Hepatocyte (in vitro differentiated cells): ENCODE measurements at regions not wholly inside any gene's neighbourhood (a gene's known extent, or its start where the extent isn't known, plus 50 kb on each side); places are given as distances from the start of the nearest gene placed in this dataset.

Source experiments
- DNase-seq: peaks from one replicate; pipeline ENCODE4 v3.0.0-alpha.2; 2016; ENCODE audit warnings: low spot score
- H2AFZ ChIP-seq: fragments of 200-600 bp; sonication (generic); 2 replicates; pipeline ENCODE4 v1.6.0; 2016; ENCODE audit warnings: antibody characterized with exemption, mild to moderate bottlenecking
- H3K27ac ChIP-seq: fragments of 200-600 bp; sonication (generic); 2 replicates; pipeline ENCODE4 v1.5.1; 2016; ENCODE audit warnings: mild to moderate bottlenecking
- H3K27me3 ChIP-seq: fragments of 200-600 bp; sonication (generic); 2 replicates; pipeline ENCODE4 v1.6.1; 2016
- H3K36me3 ChIP-seq: fragments of 200-600 bp; sonication (generic); replicated peaks from 2 replicates; pipeline ENCODE4 v1.5.1; 2016; ENCODE audit warnings: low read depth; ENCODE audit not compliant: insufficient read depth
- H3K4me1 ChIP-seq: fragments of 200-600 bp; sonication (generic); 2 replicates; pipeline ENCODE4 v1.5.1; 2016; ENCODE audit warnings: mild to moderate bottlenecking, moderate library complexity; ENCODE audit not compliant: insufficient read depth
- H3K4me2 ChIP-seq: fragments of 200-600 bp; sonication (generic); 2 replicates; pipeline ENCODE4 v1.6.0; 2016
- H3K4me3 ChIP-seq: fragments of 200-600 bp; sonication (generic); 2 replicates; pipeline ENCODE4 v1.5.1; 2016; ENCODE audit warnings: mild to moderate bottlenecking
- H3K79me2 ChIP-seq: fragments of 200-600 bp; sonication (generic); 2 replicates; pipeline ENCODE4 v1.6.0; 2017; ENCODE audit warnings: mild to moderate bottlenecking
- H3K9me2 ChIP-seq: fragments of 200-600 bp; sonication (generic); replicated peaks from 2 replicates; pipeline ENCODE4 v1.6.0; 2017; ENCODE audit warnings: mild to moderate bottlenecking; ENCODE audit not compliant: insufficient read depth
- H3K9me3 ChIP-seq: fragments of 200-600 bp; sonication (generic); 2 replicates; pipeline ENCODE4 v1.5.1; 2016; ENCODE audit warnings: low read depth, mild to moderate bottlenecking
- H4K20me1 ChIP-seq: fragments of 200-600 bp; sonication (generic); 2 replicates; pipeline ENCODE4 v1.6.0; 2016; ENCODE audit warnings: mild to moderate bottlenecking; ENCODE audit not compliant: insufficient read depth, poor library complexity, severe bottlenecking
- EZH2 ChIP-seq: fragments of 200-600 bp; sonication (generic); IDR thresholded peaks from 2 replicates; pipeline ENCODE4 v1.6.1; 2016; ENCODE audit warnings: antibody characterized with exemption, mild to moderate bottlenecking, borderline replicate concordance
- EZH2phosphoT487 ChIP-seq: fragments of 200-600 bp; sonication (generic); IDR thresholded peaks from one replicate; pipeline ENCODE4 v1.6.1; 2018; ENCODE audit warnings: antibody characterized with exemption, mild to moderate bottlenecking, low read depth, moderate library complexity; ENCODE audit not compliant: unreplicated experiment, severe bottlenecking
- WGBS: methylation state at CpG from one replicate; pipeline ENCODE4 v1.1.6; 2016; ENCODE audit warnings: low lambda C conversion rate; ENCODE audit errors: missing lambda C conversion rate; 5-methylcytosine and 5-hydroxymethylcytosine counted together
- TF ChIP-seq, protein P1 (sequence below): fragments of 200-600 bp; sonication (generic); IDR thresholded peaks from 2 replicates; pipeline ENCODE4 v1.5.1; 2016; ENCODE audit warnings: antibody characterized with exemption, mild to moderate bottlenecking; ENCODE audit not compliant: poor library complexity

DNA sequence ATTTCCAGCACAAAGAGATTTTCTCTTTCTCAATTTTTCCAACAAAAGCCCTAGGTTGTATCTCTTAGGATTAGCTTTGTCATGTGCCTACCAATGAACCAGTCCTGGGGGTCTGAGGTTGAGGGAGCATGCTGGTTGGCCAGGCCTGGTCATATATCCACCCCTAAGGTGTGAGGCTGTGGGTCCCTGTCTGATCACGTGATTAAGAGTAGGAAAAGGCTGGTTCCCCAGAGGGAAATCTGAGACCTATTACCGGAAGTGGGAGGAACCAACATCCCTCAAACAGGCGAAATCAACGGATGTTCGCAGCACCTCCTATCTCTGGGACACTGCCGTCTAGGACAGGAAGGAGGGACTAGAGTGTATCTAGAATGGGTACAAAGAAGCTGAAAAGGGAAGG lies 185.7 kb upstream of the IRX5 start:
- DNase-seq: no peak
- Histone ChIP-seq H3K27me3 (no peaks in the 10 kb centered on the region), H3K9me3 (no peaks in the 10 kb centered on the region), H2AFZ (no peak overlapping the region), H3K4me2 (no peak overlapping the region), H3K4me1 (no peaks in the 10 kb centered on the region), H3K27ac (no peak overlapping the region), H3K79me2 (no peaks in the 10 kb centered on the region), H4K20me1 (no peaks in the 10 kb centered on the region), H3K36me3 (no peaks in the 10 kb centered on the region), H3K4me3 (no peak overlapping the region), H3K9me2 (no peaks in the 10 kb centered on the region)
- no peak for TF ChIP-seq EZH2phosphoT487
- TF ChIP-seq, protein P1, sequence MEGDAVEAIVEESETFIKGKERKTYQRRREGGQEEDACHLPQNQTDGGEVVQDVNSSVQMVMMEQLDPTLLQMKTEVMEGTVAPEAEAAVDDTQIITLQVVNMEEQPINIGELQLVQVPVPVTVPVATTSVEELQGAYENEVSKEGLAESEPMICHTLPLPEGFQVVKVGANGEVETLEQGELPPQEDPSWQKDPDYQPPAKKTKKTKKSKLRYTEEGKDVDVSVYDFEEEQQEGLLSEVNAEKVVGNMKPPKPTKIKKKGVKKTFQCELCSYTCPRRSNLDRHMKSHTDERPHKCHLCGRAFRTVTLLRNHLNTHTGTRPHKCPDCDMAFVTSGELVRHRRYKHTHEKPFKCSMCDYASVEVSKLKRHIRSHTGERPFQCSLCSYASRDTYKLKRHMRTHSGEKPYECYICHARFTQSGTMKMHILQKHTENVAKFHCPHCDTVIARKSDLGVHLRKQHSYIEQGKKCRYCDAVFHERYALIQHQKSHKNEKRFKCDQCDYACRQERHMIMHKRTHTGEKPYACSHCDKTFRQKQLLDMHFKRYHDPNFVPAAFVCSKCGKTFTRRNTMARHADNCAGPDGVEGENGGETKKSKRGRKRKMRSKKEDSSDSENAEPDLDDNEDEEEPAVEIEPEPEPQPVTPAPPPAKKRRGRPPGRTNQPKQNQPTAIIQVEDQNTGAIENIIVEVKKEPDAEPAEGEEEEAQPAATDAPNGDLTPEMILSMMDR: no peak
- no peak for TF ChIP-seq EZH2
- 92% methylated on average over 6 of the region's 6 CpGs for WGBS

DNA sequence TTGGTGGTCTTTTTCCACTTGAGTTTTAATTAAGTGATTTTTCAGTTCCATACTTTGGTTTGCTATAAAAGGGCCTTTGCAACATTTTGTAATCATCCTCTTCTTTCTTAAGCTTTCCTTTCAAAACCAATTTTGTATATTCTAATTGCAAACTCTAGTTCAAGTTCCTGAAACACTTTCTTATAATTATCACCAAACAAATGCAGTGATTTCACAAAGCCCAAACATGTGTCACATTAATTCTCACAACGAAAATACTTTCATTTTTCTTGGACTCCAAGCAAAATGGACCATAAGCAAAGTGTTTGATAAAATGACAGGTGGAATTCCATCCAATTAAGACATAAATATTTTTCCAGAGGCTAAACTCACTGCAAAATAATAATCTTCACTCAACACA lies 188.2 kb upstream of the IRX5 start:
- Histone ChIP-seq H4K20me1 (no peaks in the 10 kb centered on the region), H3K79me2 (no peaks in the 10 kb centered on the region), H2AFZ (no peak overlapping the region), H3K36me3 (no peaks in the 10 kb centered on the region), H3K4me3 (no peak overlapping the region), H3K27ac (no peak overlapping the region), H3K9me3 (no peaks in the 10 kb centered on the region), H3K27me3 (no peaks in the 10 kb centered on the region), H3K4me2 (no peak overlapping the region), H3K9me2 (no peaks in the 10 kb centered on the region), H3K4me1 (no peaks in the 10 kb centered on the region)
- WGBS: 89% methylated on average over 1 of the region's 1 CpG
- no peak for DNase-seq
- TF ChIP-seq, protein P1: no peak
- TF ChIP-seq EZH2 (no peak), EZH2phosphoT487 (no peak)

DNA sequence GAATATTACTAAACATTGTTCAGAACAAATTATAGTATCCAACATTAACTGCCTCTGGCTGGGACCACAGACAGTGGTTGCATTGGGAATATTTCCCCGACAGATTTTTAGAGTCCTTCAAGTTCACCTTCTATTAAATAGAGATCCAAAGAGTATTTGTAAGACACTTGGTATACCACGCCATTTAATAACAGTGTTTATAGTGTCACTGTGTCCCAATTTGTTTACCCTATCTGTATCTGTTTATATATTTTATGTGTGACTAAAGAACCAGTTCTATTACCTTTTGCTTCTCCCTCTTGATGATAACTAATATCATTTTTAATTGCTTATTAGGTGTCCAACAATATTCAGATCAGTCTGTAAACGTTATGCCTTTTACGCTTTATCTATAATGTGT lies 191.3 kb upstream of the IRX5 start:
- WGBS: 87% methylated on average over 4 of the region's 4 CpGs

More for the DNA sequence above, 191.3 kb upstream of the IRX5 start:
- H3K27me3 ChIP-seq: no peaks in the 10 kb centered on the region
- H3K9me3 ChIP-seq: no peaks in the 10 kb centered on the region
- no peaks in the 10 kb centered on the region for H3K79me2 ChIP-seq
- H3K4me3 ChIP-seq: no peak overlapping the region
- H3K4me2 ChIP-seq: no peak overlapping the region
- H4K20me1 ChIP-seq: no peaks in the 10 kb centered on the region
- no peak overlapping the region for H3K27ac ChIP-seq
- H3K36me3 ChIP-seq: no peaks in the 10 kb centered on the region
- H3K9me2 ChIP-seq: no peaks in the 10 kb centered on the region
- DNase-seq: no peak
- no peak overlapping the region for H2AFZ ChIP-seq
- TF ChIP-seq EZH2 (no peak), EZH2phosphoT487 (no peak)
- TF ChIP-seq, protein P1: no peak
- no peaks in the 10 kb centered on the region for H3K4me1 ChIP-seq
